ENCODE measurements at regions not wholly inside any gene's neighbourhood (a gene's known extent, or its start where the extent isn't known, plus 50 kb on each side); places are given as distances from the start of the nearest gene placed in this dataset.
"Not testable (repeated sequence)": the region's sequence is repeated elsewhere in the genome, so short reads cannot be mapped to it uniquely, and the experiment has no call there.

DNA sequence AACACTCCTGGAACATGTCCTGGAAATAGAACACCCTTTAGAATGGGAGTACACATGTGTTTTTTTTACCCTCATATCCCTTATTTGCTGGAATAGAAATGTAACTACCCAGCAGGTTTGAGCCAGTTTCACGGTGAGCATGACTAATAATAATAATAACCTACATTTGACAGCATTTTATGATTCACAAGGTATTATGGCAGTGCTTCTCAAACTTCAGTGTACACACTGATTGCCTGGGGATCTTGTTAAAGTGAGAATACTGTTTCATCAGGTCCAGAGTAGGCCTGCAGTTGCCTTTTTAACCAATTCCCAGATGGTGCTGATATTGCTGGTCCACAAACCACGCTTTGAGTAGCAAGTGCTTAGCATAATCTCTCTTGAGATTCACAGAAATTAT lies 63.9 kb downstream of the NFKBIZ start (continued):
- TF ChIP-seq, protein P1, sequence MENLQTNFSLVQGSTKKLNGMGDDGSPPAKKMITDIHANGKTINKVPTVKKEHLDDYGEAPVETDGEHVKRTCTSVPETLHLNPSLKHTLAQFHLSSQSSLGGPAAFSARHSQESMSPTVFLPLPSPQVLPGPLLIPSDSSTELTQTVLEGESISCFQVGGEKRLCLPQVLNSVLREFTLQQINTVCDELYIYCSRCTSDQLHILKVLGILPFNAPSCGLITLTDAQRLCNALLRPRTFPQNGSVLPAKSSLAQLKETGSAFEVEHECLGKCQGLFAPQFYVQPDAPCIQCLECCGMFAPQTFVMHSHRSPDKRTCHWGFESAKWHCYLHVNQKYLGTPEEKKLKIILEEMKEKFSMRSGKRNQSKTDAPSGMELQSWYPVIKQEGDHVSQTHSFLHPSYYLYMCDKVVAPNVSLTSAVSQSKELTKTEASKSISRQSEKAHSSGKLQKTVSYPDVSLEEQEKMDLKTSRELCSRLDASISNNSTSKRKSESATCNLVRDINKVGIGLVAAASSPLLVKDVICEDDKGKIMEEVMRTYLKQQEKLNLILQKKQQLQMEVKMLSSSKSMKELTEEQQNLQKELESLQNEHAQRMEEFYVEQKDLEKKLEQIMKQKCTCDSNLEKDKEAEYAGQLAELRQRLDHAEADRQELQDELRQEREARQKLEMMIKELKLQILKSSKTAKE (CRISPR knock-in tag; IDR thresholded peaks at IDR 0.05; ENCODE audit: borderline replicate concordance) = no peak
- TF ChIP-seq FOXM1 (CRISPR knock-in tag; IDR thresholded peaks at IDR 0.05) = no peak
- TF ChIP-seq, protein P2, sequence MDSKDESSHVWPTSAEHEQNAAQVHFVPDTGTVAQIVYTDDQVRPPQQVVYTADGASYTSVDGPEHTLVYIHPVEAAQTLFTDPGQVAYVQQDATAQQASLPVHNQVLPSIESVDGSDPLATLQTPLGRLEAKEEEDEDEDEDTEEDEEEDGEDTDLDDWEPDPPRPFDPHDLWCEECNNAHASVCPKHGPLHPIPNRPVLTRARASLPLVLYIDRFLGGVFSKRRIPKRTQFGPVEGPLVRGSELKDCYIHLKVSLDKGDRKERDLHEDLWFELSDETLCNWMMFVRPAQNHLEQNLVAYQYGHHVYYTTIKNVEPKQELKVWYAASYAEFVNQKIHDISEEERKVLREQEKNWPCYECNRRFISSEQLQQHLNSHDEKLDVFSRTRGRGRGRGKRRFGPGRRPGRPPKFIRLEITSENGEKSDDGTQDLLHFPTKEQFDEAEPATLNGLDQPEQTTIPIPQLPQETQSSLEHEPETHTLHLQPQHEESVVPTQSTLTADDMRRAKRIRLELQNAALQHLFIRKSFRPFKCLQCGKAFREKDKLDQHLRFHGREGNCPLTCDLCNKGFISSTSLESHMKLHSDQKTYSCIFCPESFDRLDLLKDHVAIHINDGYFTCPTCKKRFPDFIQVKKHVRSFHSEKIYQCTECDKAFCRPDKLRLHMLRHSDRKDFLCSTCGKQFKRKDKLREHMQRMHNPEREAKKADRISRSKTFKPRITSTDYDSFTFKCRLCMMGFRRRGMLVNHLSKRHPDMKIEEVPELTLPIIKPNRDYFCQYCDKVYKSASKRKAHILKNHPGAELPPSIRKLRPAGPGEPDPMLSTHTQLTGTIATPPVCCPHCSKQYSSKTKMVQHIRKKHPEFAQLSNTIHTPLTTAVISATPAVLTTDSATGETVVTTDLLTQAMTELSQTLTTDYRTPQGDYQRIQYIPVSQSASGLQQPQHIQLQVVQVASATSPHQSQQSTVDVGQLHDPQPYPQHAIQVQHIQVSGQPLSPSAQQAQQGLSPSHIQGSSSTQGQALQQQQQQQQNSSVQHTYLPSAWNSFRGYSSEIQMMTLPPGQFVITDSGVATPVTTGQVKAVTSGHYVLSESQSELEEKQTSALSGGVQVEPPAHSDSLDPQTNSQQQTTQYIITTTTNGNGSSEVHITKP (CRISPR knock-in tag; IDR thresholded peaks at IDR 0.05; ENCODE audit: low read depth) = no peak

DNA sequence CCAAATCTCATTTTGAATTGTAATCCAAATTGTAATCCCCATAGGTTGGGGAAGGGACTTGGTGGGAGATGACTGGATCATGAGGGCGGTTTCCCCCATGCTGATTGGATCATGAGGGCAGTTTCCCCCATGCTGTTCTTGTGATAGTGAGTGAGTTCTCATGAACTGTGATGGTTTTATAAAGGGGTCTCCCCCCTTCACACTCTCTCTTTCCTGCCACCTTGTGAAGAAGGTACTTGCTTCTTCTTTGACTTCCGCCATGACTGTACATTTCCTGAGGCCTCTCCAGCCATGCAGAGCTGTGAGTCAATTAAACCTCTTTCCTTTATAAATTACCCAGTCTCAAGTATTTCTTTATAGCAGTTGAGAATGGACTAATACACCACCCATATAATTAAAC lies 68.4 kb downstream of the NFKBIZ start:
- WGBS (ENCODE audit: low lambda C conversion rate) = 44% methylated on average over 2 of the region's 2 CpGs
- POLR2A ChIA-PET; H3K9ac ChIP-seq (ENCODE audit: insufficient read depth, low read depth, low read length); FAIRE-seq; H4K20me1 ChIP-seq (ENCODE audit: insufficient read depth, low read length); H3K9me3 ChIP-seq (ENCODE audit: low read length); CTCF ChIA-PET (ENCODE audit: low intra/inter-chr PET ratio, low total read pairs); BruUV-seq (replicated peaks); H3K4me2 ChIP-seq (ENCODE audit: low read depth, low read length); ATAC-seq; H3K79me2 ChIP-seq (ENCODE audit: insufficient read depth, low read length); H3K36me3 ChIP-seq (replicated peaks in 1 of 2; ENCODE audit: control insufficient read depth in 1 of 2, insufficient read depth in 2 of 2, low read length in 2 of 2); H3K4me1 ChIP-seq (ENCODE audit: insufficient read depth, low read length); H3K27ac ChIP-seq (ENCODE audit: extremely low read length, insufficient read depth, low read length); intact Hi-C loops (cut with micrococcal nuclease; ENCODE audit: unreplicated experiment); DNase-seq (ENCODE audit: low spot score); H3K4me3 ChIP-seq (replicated peaks in 1 of 3; ENCODE audit: insufficient read depth in 1 of 3, low read depth in 2 of 3, low read length in 3 of 3); in situ Hi-C loops (cut with HindIII; ENCODE audit: extremely low pct_ligation_motif_present, low pct_unique_long_range_greater_than_20kb); H2AFZ ChIP-seq (ENCODE audit: low read length); H3K27me3 ChIP-seq (ENCODE audit: control insufficient read depth in 1 of 2, insufficient read depth in 2 of 2, low read length in 2 of 2): not testable (repeated sequence)

DNA sequence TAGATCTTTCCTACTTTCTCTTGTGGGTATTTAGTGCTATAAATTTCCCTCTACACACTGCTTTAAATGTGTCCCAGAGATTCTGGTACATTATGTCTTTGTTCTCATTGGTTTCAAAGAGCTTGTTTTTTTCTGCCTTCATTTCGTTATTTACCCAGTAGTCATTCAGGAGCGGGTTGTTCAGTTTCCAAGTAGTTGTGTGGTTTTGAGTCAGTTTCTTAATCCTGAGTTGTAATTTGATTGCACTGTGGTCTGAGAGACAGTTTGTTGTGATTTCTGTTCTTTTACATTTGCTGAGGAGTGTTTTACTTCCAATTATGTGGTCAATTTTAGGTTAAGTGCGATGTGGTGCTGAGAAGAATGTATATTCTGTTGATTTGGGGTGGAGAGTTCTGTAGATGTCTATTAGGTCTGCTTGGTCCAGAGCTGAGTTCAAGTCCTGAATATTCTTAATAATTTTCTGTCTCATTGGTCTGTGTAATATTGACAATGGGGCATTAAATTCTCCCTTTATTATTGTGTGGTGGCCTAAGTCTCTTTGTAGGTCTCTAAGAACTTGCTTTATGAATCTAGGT lies 72.9 kb downstream of the NFKBIZ start:
- H3K9ac ChIP-seq (ENCODE audit: insufficient read depth, low read depth, low read length); DNase-seq (ENCODE audit: low spot score); H3K4me3 ChIP-seq (replicated peaks in 1 of 3; ENCODE audit: insufficient read depth in 1 of 3, low read depth in 2 of 3, low read length in 3 of 3); H3K9me3 ChIP-seq (ENCODE audit: low read length); FAIRE-seq; H3K36me3 ChIP-seq (replicated peaks in 1 of 2; ENCODE audit: control insufficient read depth in 1 of 2, insufficient read depth in 2 of 2, low read length in 2 of 2); H3K27me3 ChIP-seq (ENCODE audit: control insufficient read depth in 1 of 2, insufficient read depth in 2 of 2, low read length in 2 of 2); ATAC-seq; in situ Hi-C loops (cut with HindIII; ENCODE audit: extremely low pct_ligation_motif_present, low pct_unique_long_range_greater_than_20kb); H3K4me1 ChIP-seq (ENCODE audit: insufficient read depth, low read length); H2AFZ ChIP-seq (ENCODE audit: low read length); H3K79me2 ChIP-seq (ENCODE audit: insufficient read depth, low read length); H3K27ac ChIP-seq (ENCODE audit: extremely low read length, insufficient read depth, low read length); H3K4me2 ChIP-seq (ENCODE audit: low read depth, low read length); H4K20me1 ChIP-seq (ENCODE audit: insufficient read depth, low read length); POLR2A ChIA-PET; BruUV-seq (replicated peaks); CTCF ChIA-PET (ENCODE audit: low intra/inter-chr PET ratio, low total read pairs): not testable (repeated sequence)
- intact Hi-C loops (cut with micrococcal nuclease; ENCODE audit: unreplicated experiment) = loop anchor here (10.0 kb wide), 1 partner anchor 183 kb away; no protein-coding TSS in a partner anchor
- 18% methylated on average over 3 of the region's 3 CpGs for WGBS (ENCODE audit: low lambda C conversion rate)

- H3K4me2 ChIP-seq (ENCODE audit: low read depth, low read length); CTCF ChIA-PET (ENCODE audit: low intra/inter-chr PET ratio, low total read pairs); H3K9me3 ChIP-seq (ENCODE audit: low read length); H3K4me3 ChIP-seq (replicated peaks in 1 of 3; ENCODE audit: insufficient read depth in 1 of 3, low read depth in 2 of 3, low read length in 3 of 3); H3K27me3 ChIP-seq (ENCODE audit: control insufficient read depth in 1 of 2, insufficient read depth in 2 of 2, low read length in 2 of 2); H3K4me1 ChIP-seq (ENCODE audit: insufficient read depth, low read length); H2AFZ ChIP-seq (ENCODE audit: low read length); DNase-seq (ENCODE audit: low spot score); ATAC-seq; POLR2A ChIA-PET; FAIRE-seq; H3K36me3 ChIP-seq (replicated peaks in 1 of 2; ENCODE audit: control insufficient read depth in 1 of 2, insufficient read depth in 2 of 2, low read length in 2 of 2); H3K27ac ChIP-seq (ENCODE audit: extremely low read length, insufficient read depth, low read length); BruUV-seq (replicated peaks); in situ Hi-C loops (cut with HindIII; ENCODE audit: extremely low pct_ligation_motif_present, low pct_unique_long_range_greater_than_20kb); H3K79me2 ChIP-seq (ENCODE audit: insufficient read depth, low read length); H3K9ac ChIP-seq (ENCODE audit: insufficient read depth, low read depth, low read length); H4K20me1 ChIP-seq (ENCODE audit: insufficient read depth, low read length): not testable (repeated sequence)
- no CpG with 5 or more reads among the region's 2 CpGs for whole genome bisulfite sequencing (ENCODE audit: low lambda C conversion rate)
- intact Hi-C loops (cut with micrococcal nuclease; ENCODE audit: unreplicated experiment) = loop anchor here (10.0 kb wide), 1 partner anchor 180 kb away; no protein-coding TSS in a partner anchor
Measured at GRCh38 chr3:101924621-101925020, 75.3 kb downstream of the NFKBIZ start.
